Hypothalamus (tissue), 51 donors: ENCODE measurements at regions not wholly inside any gene's neighbourhood (a gene's known extent, or its start where the extent isn't known, plus 50 kb on each side); places are given as distances from the start of the nearest gene placed in this dataset.

Experiments
- DNase-seq, 51 donors: peaks; one replicate each; lab custom pipeline; 2025; lab: John Stamatoyannopoulos, UW

- no peak for DNase-seq
Observed at GRCh38 chr1:234554218-234554697, 55.7 kb downstream of the IRF2BP2 start.

- DNase-seq = peak in 2 of 51 donors; percentile 22 to 45
Observed at GRCh38 chr1:234553240-234554188, 56.5 kb downstream of the IRF2BP2 start.

- peak in 6 of 51 donors; percentile 32 to 61 (median 46) for DNase-seq
Observed at GRCh38 chr1:234551032-234551378, 59.0 kb downstream of the IRF2BP2 start.

GRCh38 chr1:234550341-234551031 lies 59.5 kb downstream of the IRF2BP2 start:
- DNase-seq = peak in 42 of 51 donors; percentile 38 to 90 (median 66)

GRCh38 chr1:234549447-234550021 lies 60.4 kb downstream of the IRF2BP2 start:
- no peak for DNase-seq

- DNase-seq = no peak
Observed at GRCh38 chr1:234546890-234547788, 62.8 kb downstream of the IRF2BP2 start.

- no peak for DNase-seq
Observed at GRCh38 chr1:234546387-234546704, 63.6 kb downstream of the IRF2BP2 start.

- peak in 2 of 51 donors; percentile 61 to 83 for DNase-seq
Observed at GRCh38 chr1:234545517-234546386, 64.2 kb downstream of the IRF2BP2 start.

GRCh38 chr1:234544087-234544579 lies 65.2 kb upstream of the TARBP1 start:
- DNase-seq = peak in 34 of 51 donors; percentile 37 to 90 (median 58)

- DNase-seq = peak in 4 of 51 donors; percentile 23 to 43 (median 31)
Observed at GRCh38 chr1:234543442-234544086, 64.6 kb upstream of the TARBP1 start.

GRCh38 chr1:234542211-234542850 lies 63.4 kb upstream of the TARBP1 start:
- peak in 22 of 51 donors; percentile 19 to 69 (median 42) for DNase-seq

GRCh38 chr1:234541286-234541975 lies 62.5 kb upstream of the TARBP1 start:
- DNase-seq = no peak

- no peak for DNase-seq
Observed at GRCh38 chr1:234540404-234540762, 61.4 kb upstream of the TARBP1 start.

GRCh38 chr1:234539666-234540403 lies 60.9 kb upstream of the TARBP1 start:
- DNase-seq = no peak

GRCh38 chr1:234538930-234539649 lies 60.1 kb upstream of the TARBP1 start:
- no peak for DNase-seq
